ENCODE measurements at regions not wholly inside any gene's neighbourhood (a gene's known extent, or its start where the extent isn't known, plus 50 kb on each side); places are given as distances from the start of the nearest gene placed in this dataset.

DNA sequence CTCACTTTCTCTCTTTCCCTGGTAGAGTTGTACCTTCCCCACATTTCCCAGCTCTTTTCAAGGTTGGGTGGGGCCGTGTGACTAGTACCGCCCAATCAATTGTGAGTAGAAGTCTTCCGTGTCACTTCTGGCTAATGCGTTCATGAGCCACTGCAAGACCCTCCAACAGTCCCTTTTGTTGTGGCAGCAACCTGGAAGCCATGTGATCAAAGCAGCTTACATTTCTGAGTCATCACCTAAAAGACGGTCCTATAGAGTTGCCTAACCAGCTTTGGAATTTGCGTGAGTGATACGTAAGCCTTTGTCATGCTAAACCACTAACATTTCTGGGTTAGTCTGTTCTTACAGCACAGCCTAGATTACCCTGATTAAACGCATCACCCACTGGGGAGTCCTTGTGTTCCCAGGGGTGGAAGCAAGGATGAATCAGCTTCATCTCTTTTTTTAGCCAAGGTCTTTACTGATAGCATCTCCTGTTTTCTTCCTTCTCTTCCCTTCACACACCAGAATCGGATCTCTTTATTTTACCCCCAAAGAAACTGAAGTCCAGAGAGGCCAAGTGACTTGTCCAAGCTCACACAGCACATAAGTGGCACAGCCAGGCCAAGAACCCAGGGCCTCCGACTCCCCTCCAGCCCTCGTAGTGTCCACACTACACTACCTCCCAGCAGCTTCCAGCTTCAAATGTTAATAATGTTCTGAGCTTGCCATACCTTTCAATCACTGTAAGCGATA lies 366.3 kb upstream of the XYLT1 start:
- no peak for TF ChIP-seq YY1 (IDR thresholded peaks at IDR 0.05; ENCODE audit: low read depth)
- no peak for TF ChIP-seq RAD21 (IDR thresholded peaks at IDR 0.05; ENCODE audit: low read depth)

Measured in Ishikawa (cell line).